Small intestine (tissue), 7 donors: ENCODE measurements at regions not wholly inside any gene's neighbourhood (a gene's known extent, or its start where the extent isn't known, plus 50 kb on each side); places are given as distances from the start of the nearest gene placed in this dataset.

Experiments used
- DNase-seq, 2 donors: peaks; one replicate each; pipeline versions ENCODE4 v3.0.0 to v3.0.0-alpha.2; 2013
- FAIRE-seq: peaks from 2 replicates; lab custom pipeline; 2012; peaks lifted over from hg19 to GRCh38; lab: Jason Lieb, UNC
- H3K27ac ChIP-seq, 3 donors: one replicate each; pipeline ENCODE4 v1.5.1; 2013; ENCODE audit warnings: low read length in 2 of 3, mild to moderate bottlenecking in 2 of 3, control low read depth in 1 of 3, inconsistent platforms in 1 of 3, low read depth in 1 of 3, moderate library complexity in 1 of 3
- H3K27me3 ChIP-seq, 3 donors: one replicate each; pipeline ENCODE4 v1.6.1; 2013; ENCODE audit warnings: low read length in 3 of 3, inconsistent platforms in 1 of 3; ENCODE audit not compliant: control insufficient read depth in 3 of 3, insufficient read depth in 3 of 3
- H3K36me3 ChIP-seq, 3 donors: one replicate each; pipeline ENCODE4 v1.6.1; 2013; ENCODE audit warnings: low read length in 3 of 3, inconsistent platforms in 1 of 3, low read depth in 1 of 3, mild to moderate bottlenecking in 1 of 3, moderate library complexity in 1 of 3; ENCODE audit not compliant: control insufficient read depth in 3 of 3, insufficient read depth in 2 of 3
- H3K4me1 ChIP-seq, 3 donors: one replicate each; pipeline ENCODE4 v1.6.1; 2013; ENCODE audit warnings: low read length in 2 of 3, inconsistent platforms in 1 of 3, low read depth in 1 of 3, mild to moderate bottlenecking in 1 of 3, moderate library complexity in 1 of 3; ENCODE audit not compliant: control insufficient read depth in 3 of 3, insufficient read depth in 2 of 3
- H3K4me3 ChIP-seq, 3 donors: one replicate each; pipeline ENCODE4 v1.5.1; 2013; ENCODE audit warnings: low read length in 3 of 3, control low read depth in 1 of 3, inconsistent platforms in 1 of 3, low read depth in 1 of 3, mild to moderate bottlenecking in 1 of 3, moderate library complexity in 1 of 3
- H3K9me3 ChIP-seq, 2 donors: one replicate each; pipeline ENCODE4 v1.6.1; 2013; ENCODE audit warnings: low read depth in 1 of 2, low read length in 1 of 2; ENCODE audit not compliant: control insufficient read depth in 2 of 2, insufficient read depth in 1 of 2
- WGBS, 3 donors: extraction: QIAGEN DNeasy Blood & Tissue Kit; methylation state at CpG; one replicate each; pipeline ENCODE4 v1.1.7; 2013; 5-methylcytosine and 5-hydroxymethylcytosine counted together
- donor health status: healthy with polysubstance abuse.
- donor health status: control.
- donor health status: control.
- donor health status: Bipolar disorder and iron deficiency.
- donor health status: healthy.

DNA sequence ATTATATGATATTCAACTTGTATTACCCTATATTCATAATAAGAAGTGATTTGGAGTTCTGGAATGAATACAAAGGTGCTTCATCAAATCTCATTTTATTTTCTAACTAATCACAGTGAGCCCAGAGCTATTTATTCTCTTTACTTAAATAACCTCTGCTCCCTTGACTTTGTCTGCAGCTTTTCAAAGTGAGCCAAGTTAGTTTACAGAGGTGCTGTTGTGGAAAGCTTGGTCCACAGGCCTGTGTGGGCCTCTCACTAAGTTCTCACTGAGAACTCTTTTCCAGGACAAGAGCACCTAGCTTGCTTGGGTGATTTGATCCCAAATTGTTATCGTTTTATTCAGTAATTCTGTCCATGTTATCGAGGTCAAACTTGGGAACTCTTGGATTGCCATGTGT, 319.3 kb downstream of the RFC3 start:
- Histone ChIP-seq H3K36me3 (no peaks in the 10 kb centered on the region), H3K4me1 (no peaks in the 10 kb centered on the region), H3K27me3 (no peaks in the 10 kb centered on the region), H3K4me3 (no peak overlapping the region), H3K9me3 (peaks cover 0 to 3% of the 10 kb centered on the region in 2 donors), H3K27ac (no peak overlapping the region)
- FAIRE-seq (no peak), DNase-seq (no peak)
- WGBS, 3 donors, result 81 to 92% (median 87%) methylated on average over 2 of the region's 2 CpGs

DNA sequence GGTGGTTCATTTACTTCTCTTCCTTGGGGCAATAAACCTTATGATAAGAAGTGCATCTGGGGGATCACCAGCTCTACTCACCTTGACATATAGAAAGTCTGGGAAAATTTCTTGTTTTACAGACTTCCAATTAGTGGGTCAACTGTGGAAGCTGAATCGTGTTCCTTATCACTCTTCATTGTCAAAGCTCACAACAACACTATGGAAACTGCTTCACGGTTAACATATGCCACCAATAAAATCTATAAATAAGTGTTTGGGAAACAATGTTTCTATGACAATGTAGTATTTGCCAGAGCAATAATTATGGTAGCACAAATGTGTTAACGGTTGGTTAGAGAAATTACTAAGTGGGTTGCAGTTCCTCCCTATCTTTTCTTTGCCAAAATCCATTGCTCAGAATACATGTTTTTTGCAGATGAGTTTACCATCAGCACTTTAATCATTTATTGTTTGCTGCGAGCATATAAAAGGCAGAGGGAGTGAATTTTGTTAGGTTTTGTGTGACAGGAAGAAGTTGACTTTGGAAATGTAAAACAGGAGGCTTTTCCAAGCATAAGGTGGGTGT, 321.8 kb downstream of the RFC3 start:
- Histone ChIP-seq H3K36me3 (no peaks in the 10 kb centered on the region), H3K27me3 (no peaks in the 10 kb centered on the region), H3K27ac (no peak overlapping the region), H3K9me3 (peaks cover 0 to 3% of the 10 kb centered on the region in 2 donors), H3K4me1 (no peaks in the 10 kb centered on the region), H3K4me3 (no peak overlapping the region)
- WGBS, 3 donors, result 36 to 64% (median 46%) methylated on average over 4 of the region's 4 CpGs
- DNase-seq (peak in 1 of 2 donors; percentile 16), FAIRE-seq (no peak)

DNA sequence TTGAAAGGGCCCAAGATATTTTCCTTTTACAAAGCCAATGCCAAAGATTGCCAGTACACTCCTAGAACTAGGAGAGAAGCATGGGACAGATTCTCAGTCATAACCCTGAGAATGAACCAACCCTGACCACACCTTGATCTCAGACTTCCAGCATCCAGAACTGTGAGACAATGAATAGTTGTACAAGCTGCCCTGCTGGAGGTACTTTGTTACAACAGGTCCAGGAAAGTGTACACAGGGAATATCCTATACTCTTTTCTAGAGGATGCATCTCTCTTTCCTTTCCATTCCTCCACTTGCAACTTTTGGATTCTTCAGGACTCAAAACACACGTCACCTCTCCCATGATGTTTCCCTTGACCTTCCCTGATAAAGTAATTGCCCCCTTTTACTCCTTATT, 325.7 kb downstream of the RFC3 start:
- no peak for FAIRE-seq
- no peaks in the 10 kb centered on the region for H3K9me3 ChIP-seq
- WGBS, 3 donors, result 88 to 97% (median 93%) methylated on average over 1 of the region's 1 CpG
- no peaks in the 10 kb centered on the region for H3K27me3 ChIP-seq
- no peak overlapping the region for H3K4me3 ChIP-seq
- no peaks in the 10 kb centered on the region for H3K36me3 ChIP-seq
- no peaks in the 10 kb centered on the region for H3K4me1 ChIP-seq
- DNase-seq, result no peak
- H3K27ac ChIP-seq, result no peak overlapping the region

DNA sequence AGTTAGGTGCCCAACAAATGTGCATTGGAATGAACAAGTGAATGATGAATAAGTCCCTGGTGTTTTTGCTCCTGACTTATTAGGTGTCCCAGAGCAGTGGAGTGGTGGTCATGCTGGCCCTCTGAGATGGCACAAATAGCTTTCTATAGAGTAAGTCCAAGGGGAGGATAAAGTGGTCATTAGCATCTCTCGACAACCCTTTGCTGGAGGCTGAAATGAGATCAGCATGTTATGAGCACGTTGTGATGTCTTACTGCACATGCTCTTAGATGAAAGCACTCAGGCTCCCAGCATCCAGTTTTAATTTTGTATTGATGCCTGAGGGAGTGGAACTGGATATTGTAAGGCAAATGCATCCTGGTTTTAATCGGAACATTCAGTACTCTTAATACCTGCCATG, 326.2 kb downstream of the RFC3 start:
- no peak for DNase-seq
- Histone ChIP-seq H3K36me3 (no peaks in the 10 kb centered on the region), H3K27ac (no peak overlapping the region), H3K27me3 (no peaks in the 10 kb centered on the region), H3K9me3 (no peaks in the 10 kb centered on the region), H3K4me1 (no peaks in the 10 kb centered on the region), H3K4me3 (no peak overlapping the region)
- 86 to 87% (median 87%) methylated on average over 3 of the region's 3 CpGs for WGBS, 3 donors
- no peak for FAIRE-seq

DNA sequence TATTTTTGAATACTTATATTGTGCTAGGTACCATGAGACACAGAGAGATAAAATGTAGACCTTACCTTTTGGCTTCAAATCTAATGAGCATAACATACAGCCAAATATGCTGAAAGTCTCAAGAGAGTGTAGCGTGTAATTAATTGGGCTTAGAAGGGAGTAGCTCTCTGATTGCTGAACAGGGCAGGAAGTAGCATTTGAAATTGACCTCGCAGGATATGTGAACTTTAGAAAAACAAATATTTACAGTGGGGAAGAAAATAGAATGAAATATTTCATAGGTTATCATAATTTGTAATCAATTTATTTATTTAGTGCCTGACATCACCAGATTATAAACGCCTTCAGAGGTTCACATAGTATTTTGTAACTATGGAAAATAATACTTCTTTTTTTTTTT, 327.1 kb downstream of the RFC3 start:
- Histone ChIP-seq H3K27ac (no peak overlapping the region), H3K4me3 (no peak overlapping the region), H3K9me3 (no peaks in the 10 kb centered on the region), H3K4me1 (no peaks in the 10 kb centered on the region), H3K36me3 (no peaks in the 10 kb centered on the region), H3K27me3 (no peaks in the 10 kb centered on the region)
- FAIRE-seq, result no peak
- peak in 1 of 2 donors; percentile 35 for DNase-seq
- WGBS, 3 donors, result 12 to 39% (median 22%) methylated on average over 3 of the region's 3 CpGs

DNA sequence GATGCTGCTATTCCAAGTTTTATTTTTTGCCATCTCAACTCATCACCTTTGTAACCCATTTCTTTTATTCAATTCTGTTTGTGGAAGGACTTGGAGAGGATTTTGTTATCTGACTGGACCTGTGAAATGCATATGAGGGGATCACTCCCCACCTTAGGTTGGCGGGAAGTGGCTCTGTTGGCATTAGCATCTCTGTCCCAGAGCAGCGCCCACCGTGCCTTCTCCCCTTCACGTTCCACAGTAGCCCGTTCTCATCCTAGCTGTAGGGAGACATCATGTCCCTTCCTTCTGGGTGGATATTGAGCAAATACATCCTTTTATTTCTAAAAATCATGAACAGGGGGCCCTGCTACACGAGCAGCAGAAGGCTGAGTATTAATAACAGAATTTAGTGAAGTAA, 330.4 kb downstream of the RFC3 start:
- Histone ChIP-seq H3K36me3 (no peaks in the 10 kb centered on the region), H3K27ac (no peak overlapping the region), H3K4me3 (no peak overlapping the region), H3K4me1 (no peaks in the 10 kb centered on the region), H3K9me3 (no peaks in the 10 kb centered on the region), H3K27me3 (no peaks in the 10 kb centered on the region)
- WGBS, 3 donors, result 84 to 94% (median 88%) methylated on average over 6 of the region's 6 CpGs
- no peak for FAIRE-seq
- no peak for DNase-seq

DNA sequence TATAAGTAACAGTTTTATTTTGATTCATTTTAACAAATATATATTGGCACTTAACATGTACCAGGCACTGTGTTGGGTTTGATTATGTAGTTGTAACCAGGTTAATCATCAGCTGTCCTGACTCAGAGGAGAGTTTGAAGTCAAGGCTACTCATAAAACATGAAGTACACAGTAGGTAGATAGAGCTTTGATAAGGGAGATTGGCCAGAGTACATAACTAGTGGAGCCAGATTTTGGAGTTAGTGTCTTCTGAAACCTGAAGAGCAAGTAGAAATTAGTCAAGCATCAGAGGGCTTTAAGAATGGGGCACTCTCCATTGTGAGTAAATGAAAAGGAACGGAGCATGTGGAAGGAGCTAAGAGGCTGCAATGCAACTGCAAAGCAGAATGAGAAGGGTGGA, 333.9 kb downstream of the RFC3 start:
- no peak overlapping the region for H3K4me3 ChIP-seq
- no peaks in the 10 kb centered on the region for H3K27me3 ChIP-seq
- H3K27ac ChIP-seq, result no peak overlapping the region
- 81 to 92% (median 86%) methylated on average over 1 of the region's 1 CpG for WGBS, 3 donors
- H3K9me3 ChIP-seq, result no peaks in the 10 kb centered on the region
- H3K4me1 ChIP-seq, result peaks cover 0 to 14% (median 0%) of the 10 kb centered on the region in 3 donors
- H3K36me3 ChIP-seq, result no peaks in the 10 kb centered on the region
- FAIRE-seq (no peak), DNase-seq (peak in 1 of 2 donors; percentile 65)

DNA sequence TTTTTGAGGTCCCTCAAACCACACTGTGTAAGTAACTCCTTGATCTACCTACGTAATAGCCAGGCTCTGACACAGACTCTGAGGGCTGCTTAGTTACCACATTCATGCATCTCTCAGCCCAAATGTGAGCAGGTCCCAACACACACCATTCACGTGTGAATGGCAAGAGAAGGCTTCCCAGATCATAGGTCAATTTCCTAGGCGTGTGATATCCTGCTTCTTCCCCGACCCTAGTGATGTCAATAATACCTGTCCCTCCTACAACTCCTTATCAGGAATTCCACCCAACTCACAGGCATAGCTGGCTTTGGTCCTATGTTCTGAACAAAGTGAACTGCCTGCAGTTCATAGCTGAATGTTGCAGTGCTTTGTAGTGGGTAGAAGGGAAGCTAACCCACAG, 334.5 kb downstream of the RFC3 start:
- no peak overlapping the region for H3K27ac ChIP-seq
- DNase-seq, result peak; percentile 35 to 74
- H3K36me3 ChIP-seq, result no peaks in the 10 kb centered on the region
- no peak for FAIRE-seq
- no peak overlapping the region for H3K4me3 ChIP-seq
- 28 to 65% (median 44%) methylated on average over 4 of the region's 4 CpGs for WGBS, 3 donors
- peaks cover 0 to 18% (median 0%) of the 10 kb centered on the region in 3 donors for H3K4me1 ChIP-seq
- no peaks in the 10 kb centered on the region for H3K27me3 ChIP-seq
- H3K9me3 ChIP-seq, result no peaks in the 10 kb centered on the region

DNA sequence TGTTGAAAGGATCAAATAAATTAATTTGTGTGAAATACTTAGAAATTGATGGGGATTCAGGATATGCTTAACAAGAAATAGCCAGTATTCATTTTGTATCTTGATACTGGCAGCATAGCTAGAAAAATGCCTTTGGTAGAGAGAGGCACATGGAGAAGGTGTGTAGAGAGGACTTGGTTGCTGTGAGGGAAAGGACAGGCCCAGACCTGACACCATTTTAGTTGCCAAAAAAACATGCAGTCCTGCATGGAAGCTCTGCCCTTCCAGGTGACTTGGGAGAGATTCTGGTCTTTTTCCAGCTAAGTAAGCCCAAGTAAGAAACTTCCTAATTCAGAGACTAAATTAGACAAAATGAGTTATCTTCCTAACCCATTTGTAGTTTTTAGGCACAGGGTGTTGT, 335.0 kb downstream of the RFC3 start:
- no peak for FAIRE-seq
- peaks cover 0 to 21% (median 0%) of the 10 kb centered on the region in 3 donors for H3K4me1 ChIP-seq

More for the DNA sequence above, 335.0 kb downstream of the RFC3 start:
- Histone ChIP-seq H3K36me3 (no peaks in the 10 kb centered on the region), H3K4me3 (no peak overlapping the region), H3K27me3 (no peaks in the 10 kb centered on the region), H3K9me3 (no peaks in the 10 kb centered on the region), H3K27ac (no peak overlapping the region)
- DNase-seq, result no peak
